Mesenteric fat pad (tissue), 1 donor: ENCODE measurements at regions not wholly inside any gene's neighbourhood (a gene's known extent, or its start where the extent isn't known, plus 50 kb on each side); places are given as distances from the start of the nearest gene placed in this dataset.

Source experiments
- DNase-seq: peaks from one replicate; pipeline ENCODE4 v3.0.0-alpha.2; 2020; ENCODE audit warnings: low spot score
- donor health status: DM: yes; HTN: yes; CAD: no.

GRCh38 chr9:757246-757881, 84.1 kb upstream of the DMRT1 start:
- DNase-seq: peak; percentile 59

DNA sequence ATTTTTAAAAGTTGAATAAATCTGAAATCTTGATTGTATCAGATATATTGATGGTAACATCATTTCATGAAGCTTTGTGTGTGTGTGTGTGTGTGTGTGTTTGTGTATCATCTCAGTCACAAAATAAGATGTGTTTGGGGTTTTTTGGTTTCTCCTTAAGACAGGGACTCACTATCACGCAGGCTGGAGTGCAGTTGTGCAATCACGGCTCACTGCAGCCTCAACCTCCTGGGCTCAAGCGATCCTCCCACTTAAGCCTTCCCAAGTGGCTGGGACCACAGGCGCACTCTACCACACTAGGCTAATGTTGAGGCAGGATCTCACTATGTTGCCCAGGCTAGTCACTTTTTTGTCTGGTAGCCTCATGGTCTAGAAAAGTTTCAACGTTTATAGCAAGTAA, 83.4 kb upstream of the DMRT1 start:
- DNase-seq: no peak

DNA sequence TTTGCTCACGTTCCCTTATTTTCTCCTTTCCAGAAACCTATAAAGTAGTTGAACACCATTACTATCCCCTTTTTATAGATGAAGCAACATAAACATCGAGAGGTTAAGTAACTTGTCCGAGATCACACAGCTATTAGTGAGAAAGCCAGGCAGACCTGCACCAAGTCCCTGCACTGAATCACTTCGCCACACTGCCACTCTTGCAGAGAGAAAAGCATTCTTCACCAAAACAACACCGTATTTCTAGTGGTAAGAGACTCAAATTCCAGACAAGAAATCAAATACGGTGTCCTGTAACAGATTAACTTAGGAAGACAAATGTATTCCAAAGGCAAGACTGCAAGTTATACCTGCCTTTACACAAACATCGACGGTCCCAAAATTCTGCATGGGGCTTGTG, 82.0 kb upstream of the DMRT1 start:
- no peak for DNase-seq

- no peak for DNase-seq
Observed at GRCh38 chr9:759983-760736, 81.3 kb upstream of the DMRT1 start.

- DNase-seq: no peak
Observed at GRCh38 chr9:761176-761792, 80.2 kb upstream of the DMRT1 start.

- DNase-seq: no peak
Observed at GRCh38 chr9:761793-762560, 79.5 kb upstream of the DMRT1 start.

- no peak for DNase-seq
Observed at GRCh38 chr9:763692-764091, 77.8 kb upstream of the DMRT1 start.

DNA sequence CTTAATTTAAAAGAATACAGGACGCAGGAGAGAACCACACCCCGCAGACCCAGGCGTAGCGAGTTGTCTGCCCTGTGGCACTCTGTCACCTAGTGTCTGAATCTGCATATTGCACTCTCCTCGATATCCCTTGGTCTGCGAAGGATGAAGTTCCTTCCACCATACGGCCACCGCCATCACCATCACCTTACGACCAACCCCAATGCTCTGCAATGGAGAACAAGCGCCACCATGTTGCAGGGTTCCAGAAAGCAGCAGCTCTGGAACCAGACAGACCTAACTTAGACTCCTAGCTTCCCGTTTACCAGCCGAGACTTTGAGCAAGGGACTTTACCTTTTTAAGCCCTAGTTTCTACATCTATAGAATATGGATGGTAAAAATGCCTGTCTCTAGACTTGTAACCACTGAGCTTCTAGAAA, 77.4 kb upstream of the DMRT1 start:
- DNase-seq: peak; percentile 45

- DNase-seq: peak; percentile 11
Observed at GRCh38 chr9:764986-765385, 76.5 kb upstream of the DMRT1 start.

- peak; percentile 85 for DNase-seq
Observed at GRCh38 chr9:767061-767561, 74.4 kb upstream of the DMRT1 start.

- DNase-seq: peak; percentile 59
Observed at GRCh38 chr9:776086-776485, 65.4 kb upstream of the DMRT1 start.

DNA sequence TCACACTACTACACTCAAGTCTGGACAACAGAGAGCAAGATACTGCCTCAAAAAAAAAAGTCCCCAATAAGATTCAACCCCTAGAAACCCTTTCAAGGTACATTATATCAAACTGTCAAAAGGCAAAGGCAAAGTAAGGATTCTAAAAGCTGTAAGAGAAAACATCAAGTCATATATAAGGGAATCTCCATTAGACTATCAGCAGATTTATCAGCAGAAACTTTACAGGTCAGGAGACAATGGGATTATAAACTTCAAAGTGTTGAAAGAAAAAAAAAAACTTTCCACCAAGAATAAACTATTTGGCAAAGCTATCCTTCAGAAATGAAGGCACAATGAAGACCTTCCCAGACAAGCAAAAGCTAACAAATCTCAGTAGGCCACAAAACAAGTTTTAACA, 63.5 kb upstream of the DMRT1 start:
- no peak for DNase-seq

DNA sequence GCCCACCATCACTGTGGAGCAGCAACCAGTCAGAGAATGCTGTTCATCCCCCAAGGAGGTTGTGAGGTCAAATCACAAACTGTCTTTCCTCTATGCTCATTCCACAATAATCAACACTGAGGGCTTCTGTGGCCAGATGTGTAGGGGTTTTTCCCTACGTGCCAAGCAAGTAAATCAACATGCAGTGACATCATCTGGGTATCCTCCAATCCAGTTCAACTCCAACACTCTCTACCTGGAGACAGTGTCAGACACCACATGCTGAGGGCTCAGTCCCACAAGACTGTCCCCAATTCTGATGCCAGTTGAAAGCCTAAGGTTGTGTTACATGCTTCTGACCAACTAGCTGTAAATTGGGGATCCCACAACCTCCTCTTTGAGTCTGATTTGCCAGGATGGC, 57.3 kb upstream of the DMRT1 start:
- peak; percentile 24 for DNase-seq

GRCh38 chr9:784916-785315, 56.6 kb upstream of the DMRT1 start:
- DNase-seq: no peak

DNA sequence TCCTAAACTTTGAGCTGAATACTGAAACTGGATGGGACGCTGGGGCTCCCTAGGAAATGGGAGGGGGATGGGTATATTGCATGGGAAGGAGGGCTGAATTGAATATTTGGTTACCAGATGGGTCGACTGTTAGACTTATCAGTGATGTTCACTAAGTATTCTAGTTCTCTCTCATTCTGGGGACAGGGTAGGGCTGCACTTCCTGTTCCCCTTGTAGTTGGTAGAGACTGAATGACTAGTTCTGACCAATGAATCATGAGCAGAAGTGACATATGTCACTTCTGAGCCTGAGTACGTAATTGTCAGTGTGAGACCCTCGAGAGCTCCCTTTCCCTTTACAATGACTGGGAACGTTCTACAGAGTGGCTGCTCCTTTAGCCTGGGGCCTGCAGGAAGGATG, 55.5 kb upstream of the DMRT1 start:
- no peak for DNase-seq

DNA sequence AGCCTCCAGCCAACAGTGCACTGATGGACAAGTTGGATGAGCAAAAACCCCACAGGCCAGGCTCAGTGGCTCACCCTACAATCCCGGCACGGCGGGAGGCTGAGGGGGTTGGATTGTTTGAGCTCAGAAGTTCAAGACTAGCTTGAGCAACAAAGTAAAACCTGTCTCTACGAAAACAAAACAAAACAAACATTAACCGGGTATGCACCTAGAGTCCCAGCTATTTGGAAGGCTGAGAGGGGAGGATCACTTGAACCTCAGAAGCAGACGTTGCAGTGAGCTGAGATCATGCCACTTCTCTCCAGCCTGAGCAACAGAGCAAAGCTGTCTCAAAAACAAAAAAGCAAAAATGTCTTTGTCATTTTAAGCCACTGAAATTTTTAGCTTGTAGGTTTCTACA, 55.1 kb upstream of the DMRT1 start:
- no peak for DNase-seq

GRCh38 chr9:788777-789176, 52.7 kb upstream of the DMRT1 start:
- DNase-seq: no peak
